Globus pallidus (tissue), 1 donor: ENCODE measurements at regions not wholly inside any gene's neighbourhood (a gene's known extent, or its start where the extent isn't known, plus 50 kb on each side); places are given as distances from the start of the nearest gene placed in this dataset.
"Not testable (repeated sequence)": the region's sequence is repeated elsewhere in the genome, so short reads cannot be mapped to it uniquely, and the experiment has no call there.

ENCODE experiments used
- DNase-seq: peaks from one replicate; pipeline ENCODE4 v3.0.0-alpha.2; 2015; ENCODE audit warnings: low spot score

DNA sequence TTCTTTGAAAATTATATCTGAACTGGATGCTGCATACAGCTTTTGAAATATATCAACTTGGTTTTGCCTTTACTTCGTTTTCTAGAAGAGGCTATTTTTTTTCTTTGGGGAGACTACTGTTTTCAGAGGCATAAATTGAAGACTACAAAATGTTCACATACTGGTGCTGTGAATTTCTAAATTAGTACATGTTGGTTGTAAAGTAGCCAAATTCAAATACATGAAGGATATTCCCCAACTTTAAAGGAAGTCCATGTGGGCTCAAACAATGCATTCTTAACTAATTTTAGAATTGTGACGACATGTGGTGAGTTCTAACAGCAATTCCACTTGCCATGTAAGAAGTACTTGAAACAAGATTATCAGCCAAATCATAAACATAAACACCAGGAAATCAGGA, 295.7 kb downstream of the TUSC7 start:
- DNase-seq: no peak

GRCh38 chr3:117005911-117006522, 296.4 kb downstream of the TUSC7 start:
- DNase-seq: no peak

DNA sequence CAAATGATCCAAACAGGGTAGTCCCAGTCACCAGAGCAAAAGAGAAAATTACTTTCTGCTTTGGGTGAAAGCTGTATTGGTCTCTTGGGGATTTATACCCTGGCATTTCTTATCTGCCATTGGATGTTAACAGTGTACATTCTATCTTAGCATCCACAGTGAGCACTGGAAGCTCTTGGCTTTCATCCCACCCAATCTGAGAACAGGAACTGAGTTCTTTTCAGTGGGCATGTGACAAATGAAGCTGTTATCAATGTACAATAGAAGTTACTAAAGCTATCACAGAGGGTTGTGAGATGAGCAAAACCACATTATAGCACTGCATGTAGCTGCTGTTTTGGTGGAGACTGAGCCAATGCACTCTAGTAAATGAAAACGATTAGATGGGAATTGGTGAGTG, 300.7 kb downstream of the TUSC7 start:
- peak; percentile 19 for DNase-seq

DNA sequence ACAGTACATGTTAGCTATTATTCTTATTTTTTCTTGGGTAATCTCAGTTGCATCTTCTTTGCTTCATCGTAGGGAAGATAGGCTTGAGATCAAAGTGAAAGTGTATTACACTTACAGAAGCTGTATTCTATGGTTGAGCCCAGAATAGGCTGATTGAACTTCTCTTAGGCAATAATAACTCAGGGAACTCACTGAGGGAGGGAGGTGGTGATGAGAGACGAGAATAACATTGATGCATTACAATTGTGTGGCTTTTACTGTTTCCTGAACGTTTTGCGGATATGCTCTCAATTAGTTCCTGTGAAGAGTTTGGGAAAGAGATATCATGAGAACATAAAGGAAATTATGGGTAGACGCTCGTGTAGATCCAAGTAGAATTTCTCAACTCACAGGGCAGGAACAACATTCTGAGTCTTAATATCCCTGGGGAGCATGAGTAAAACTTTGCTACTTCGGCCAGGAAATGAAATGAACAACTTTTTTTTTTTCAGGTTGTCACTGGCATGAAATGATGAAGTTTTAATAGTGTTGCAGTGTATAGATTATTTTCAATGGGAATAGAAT, 302.2 kb downstream of the TUSC7 start:
- DNase-seq: no peak

DNA sequence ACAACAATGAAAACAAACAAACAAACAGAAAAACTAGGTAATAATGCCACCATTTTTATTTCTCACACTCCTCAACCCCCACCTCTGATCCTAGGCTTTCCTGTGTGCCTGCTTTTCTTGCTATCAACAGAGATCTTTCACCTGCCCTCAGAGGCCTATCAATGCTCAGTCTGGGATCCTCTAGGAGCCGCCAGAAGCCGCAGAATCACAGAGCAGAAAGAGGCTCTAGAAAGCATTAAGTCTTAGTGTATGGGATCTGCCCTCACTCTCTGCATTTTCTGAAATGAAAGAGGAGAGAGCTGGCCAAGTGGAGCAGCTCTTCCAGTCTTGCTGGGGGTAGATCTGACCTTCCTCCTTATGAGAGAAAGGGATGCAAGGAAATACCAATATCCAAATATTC, 306.8 kb downstream of the TUSC7 start:
- DNase-seq: no peak

DNA sequence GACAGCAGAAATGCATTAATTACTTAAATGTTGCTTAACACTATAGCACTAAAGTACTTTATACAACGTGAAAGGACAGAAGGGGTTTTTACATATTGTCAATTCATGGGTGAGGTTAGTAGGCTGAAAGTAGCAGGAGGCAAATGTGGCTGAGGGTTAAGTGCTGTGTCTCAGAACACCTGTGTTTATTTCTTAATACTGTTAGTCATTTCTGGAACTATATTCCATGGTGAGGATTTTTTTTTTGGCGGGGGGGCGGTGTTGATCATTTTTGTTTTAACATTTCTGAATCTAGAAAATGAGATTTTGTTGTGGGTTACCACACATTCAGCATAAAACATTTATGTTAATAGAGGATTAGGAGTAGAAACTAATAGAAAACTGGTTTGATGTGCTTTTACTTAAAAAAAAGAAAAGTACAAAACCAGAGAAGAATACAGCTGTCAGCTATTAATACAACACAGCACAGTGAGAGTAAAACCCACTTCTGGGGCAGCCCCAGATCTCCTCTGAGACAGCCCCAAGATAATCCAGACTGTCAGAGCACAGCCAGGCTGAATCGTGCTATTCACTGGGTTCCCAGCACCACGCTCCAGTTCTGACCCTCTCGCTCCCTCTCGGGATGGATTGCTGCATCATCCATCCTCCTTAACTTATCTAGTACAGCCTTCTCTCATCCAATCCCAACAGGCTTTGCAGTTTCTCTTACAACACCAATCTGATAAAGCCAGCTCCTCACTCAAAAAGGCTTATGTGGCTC, 307.7 kb downstream of the TUSC7 start:
- DNase-seq: no peak

- no peak for DNase-seq
Measured at GRCh38 chr3:117018655-117019054, 309.1 kb downstream of the TUSC7 start.

GRCh38 chr3:117019082-117019713, 309.6 kb downstream of the TUSC7 start:
- DNase-seq: peak; percentile 79

DNA sequence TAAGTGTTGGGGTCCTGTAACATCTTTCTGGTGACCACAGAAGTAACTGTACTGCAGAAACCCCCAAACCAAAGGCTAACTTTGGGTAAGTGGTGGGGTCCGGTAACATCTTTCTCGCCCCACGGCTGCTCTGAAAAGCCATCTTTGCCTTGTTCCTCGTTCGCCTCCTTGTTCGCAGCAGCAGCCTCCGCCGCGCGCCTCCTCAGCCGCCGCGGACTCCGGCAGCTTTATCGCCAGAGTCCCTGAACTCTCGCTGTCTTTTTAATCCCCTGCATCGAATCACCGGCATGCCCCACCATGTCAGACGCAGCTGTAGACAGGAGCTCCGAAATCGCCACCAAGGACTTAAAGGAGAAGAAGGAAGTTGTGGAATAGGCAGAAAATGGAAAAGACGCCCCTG, 316.8 kb downstream of the TUSC7 start:
- DNase-seq: no peak

- no peak for DNase-seq
Measured at GRCh38 chr3:117035745-117036144, 326.2 kb downstream of the TUSC7 start.

GRCh38 chr3:117036259-117036799, 326.8 kb downstream of the TUSC7 start:
- peak; percentile 50 for DNase-seq

GRCh38 chr3:117045143-117045542, 335.6 kb downstream of the TUSC7 start:
- DNase-seq: no peak

DNA sequence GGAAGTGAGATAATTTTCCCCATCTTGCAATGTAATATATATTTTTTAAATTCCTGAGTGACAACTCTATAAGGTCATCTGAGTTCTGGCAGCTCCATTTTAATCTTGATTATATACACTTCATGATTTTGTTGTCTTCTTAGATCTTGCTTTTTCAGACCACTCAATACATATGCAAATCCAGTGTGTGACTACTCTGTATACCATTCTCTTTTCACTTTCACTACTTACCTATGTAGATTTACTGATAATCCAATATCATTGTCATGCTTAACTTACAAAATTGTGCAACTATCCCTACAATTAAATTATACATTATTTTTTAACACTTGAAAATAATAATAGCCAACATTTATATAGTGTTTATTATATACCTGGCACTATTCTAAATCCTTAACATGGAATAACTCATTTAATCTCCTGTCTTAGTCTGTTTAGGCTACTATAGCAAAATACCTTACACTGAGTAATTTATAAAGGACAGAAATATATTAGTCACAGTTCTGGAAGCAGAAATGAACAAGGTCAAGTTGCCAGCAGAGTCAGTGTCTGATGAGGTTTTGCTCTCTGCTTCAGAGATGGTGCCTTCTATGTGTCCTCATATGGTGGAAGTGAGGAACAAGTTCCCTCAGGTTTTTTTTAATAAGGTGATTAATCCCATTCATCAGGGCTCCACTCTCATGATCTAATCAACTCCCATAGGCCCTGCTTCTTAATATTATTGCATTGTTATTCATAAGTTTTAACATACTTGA, 338.5 kb downstream of the TUSC7 start:
- no peak for DNase-seq

GRCh38 chr3:117052395-117052794, 342.8 kb downstream of the TUSC7 start:
- no peak for DNase-seq

GRCh38 chr3:117054556-117054955, 345.0 kb downstream of the TUSC7 start:
- DNase-seq: no peak

GRCh38 chr3:117056946-117057345, 347.4 kb downstream of the TUSC7 start:
- DNase-seq: not testable (repeated sequence)

- DNase-seq: peak; percentile 71
Measured at GRCh38 chr3:117059067-117059955, 349.7 kb downstream of the TUSC7 start.

GRCh38 chr3:117059956-117060270, 350.3 kb downstream of the TUSC7 start:
- DNase-seq: no peak

DNA sequence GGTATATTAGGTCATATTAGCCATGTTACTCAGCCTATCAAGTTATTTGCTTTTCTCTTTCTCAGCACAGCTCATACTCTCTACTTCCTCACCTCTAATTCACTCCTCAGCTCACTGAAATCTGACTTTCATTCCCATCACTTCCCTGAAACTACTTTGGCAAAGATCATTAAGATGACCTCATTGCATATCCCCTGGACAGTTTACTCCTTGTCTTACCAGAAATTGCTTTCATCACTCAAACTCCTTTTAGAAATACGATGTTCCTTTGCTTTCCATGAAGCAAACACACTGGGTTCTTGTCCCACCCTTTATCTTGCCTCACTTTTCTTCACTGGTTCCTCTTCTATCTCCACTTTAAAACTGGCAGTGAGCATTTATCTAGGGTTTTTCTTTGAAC, 354.4 kb downstream of the TUSC7 start:
- DNase-seq: no peak

DNA sequence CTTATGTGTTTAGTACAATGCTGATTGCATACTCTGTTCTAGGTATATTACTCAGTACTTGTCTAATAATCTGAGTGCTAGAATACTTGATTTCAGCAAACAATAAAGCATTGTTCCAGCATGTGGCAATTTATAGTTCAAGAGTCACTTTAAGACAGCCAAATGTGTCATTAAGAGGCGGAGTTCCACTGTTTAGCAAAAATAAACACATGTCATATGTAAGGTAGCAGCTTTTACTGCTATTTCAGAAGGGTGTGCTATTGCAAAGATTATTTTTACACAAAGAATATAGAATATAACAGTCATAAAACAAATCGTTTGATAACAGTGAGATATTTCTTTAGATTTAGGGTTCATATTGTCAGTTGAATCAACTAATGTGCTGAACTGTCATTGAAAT, 358.7 kb downstream of the TUSC7 start:
- DNase-seq: no peak

DNA sequence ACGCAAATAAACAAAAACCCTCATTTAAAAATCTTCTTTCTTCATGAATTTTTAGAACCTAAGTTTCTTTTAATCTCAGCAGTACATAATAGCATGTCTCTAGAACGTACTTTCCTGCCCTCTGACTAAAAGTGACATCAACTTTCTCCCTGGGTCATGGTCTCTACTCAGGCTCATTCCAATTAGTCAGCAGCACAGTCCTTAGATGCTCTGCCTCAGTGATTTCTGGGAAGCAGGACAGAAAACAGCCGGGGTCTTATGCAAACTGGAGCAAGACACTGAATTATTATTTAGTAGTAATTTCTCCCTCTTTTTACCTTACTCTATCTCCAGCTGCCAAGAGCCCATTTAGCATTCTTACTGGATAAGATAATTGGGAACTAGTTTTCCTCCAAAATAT, 365.2 kb downstream of the TUSC7 start:
- DNase-seq: peak; percentile 66
